ENCODE measurements at regions not wholly inside any gene's neighbourhood (a gene's known extent, or its start where the extent isn't known, plus 50 kb on each side); places are given as distances from the start of the nearest gene placed in this dataset.
"Not testable (repeated sequence)": the region's sequence is repeated elsewhere in the genome, so short reads cannot be mapped to it uniquely, and the experiment has no call there.

DNA sequence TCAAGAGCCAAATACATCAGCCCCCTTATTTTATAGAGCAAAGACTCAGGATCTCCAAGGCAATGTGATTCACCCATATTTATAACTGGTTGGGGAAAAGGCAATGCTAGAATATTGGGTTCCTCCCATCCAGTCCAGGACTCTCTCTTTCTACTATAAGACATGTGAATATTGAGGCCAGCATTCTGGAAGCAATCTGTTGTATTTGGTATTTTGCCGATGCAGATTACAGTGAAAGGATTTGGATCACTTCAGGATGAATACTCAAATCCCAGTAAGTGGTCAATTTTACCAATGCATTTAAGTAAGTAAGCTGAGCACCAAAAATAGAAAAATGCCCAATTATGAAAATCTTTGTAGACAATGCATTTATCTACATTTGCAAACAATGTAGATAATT lies 1834.7 kb upstream of the PIK3C3 start:
- intact Hi-C loops (cut with DNase I): no loop called here
- WGBS, 3 donors: 63 to 84% (median 77%) methylated on average over 1 of the region's 1 CpG

DNA sequence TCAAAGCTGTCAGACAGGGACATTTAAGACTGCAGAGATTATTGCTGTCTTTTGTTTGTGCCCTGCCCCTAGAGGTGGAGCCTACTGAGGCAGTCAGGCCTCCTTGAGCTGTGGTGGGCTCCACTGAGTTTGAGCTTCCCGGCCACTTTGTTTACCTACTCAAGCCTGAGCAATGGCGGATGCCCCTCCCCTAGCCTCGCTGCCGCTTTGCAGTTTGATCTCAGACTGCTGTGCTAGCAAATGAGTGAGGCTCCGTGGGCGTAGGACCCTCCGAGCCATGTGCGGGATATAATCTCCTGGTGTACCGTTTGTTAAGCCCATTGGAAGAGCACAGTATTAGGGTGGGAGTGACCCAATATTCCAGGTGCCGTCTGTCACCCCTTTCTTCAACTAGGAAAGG lies 1835.5 kb upstream of the PIK3C3 start:
- H3K27me3 ChIP-seq; H3K4me1 ChIP-seq (ENCODE audit: insufficient read depth); H3K36me3 ChIP-seq; intact Hi-C loops (cut with DNase I); H3K27ac ChIP-seq; DNase-seq; H3K4me3 ChIP-seq; H3K9me3 ChIP-seq: not testable (repeated sequence)
- WGBS, 3 donors: 82 to 97% (median 83%) methylated on average over 10 of the region's 10 CpGs

More for the DNA sequence above, 1834.7 kb upstream of the PIK3C3 start:
- TF ChIP-seq POLR2A (IDR thresholded peaks at IDR 0.05) (no peak), EP300 (IDR thresholded peaks at IDR 0.05) (no peak)
- TF ChIP-seq, protein P1, sequence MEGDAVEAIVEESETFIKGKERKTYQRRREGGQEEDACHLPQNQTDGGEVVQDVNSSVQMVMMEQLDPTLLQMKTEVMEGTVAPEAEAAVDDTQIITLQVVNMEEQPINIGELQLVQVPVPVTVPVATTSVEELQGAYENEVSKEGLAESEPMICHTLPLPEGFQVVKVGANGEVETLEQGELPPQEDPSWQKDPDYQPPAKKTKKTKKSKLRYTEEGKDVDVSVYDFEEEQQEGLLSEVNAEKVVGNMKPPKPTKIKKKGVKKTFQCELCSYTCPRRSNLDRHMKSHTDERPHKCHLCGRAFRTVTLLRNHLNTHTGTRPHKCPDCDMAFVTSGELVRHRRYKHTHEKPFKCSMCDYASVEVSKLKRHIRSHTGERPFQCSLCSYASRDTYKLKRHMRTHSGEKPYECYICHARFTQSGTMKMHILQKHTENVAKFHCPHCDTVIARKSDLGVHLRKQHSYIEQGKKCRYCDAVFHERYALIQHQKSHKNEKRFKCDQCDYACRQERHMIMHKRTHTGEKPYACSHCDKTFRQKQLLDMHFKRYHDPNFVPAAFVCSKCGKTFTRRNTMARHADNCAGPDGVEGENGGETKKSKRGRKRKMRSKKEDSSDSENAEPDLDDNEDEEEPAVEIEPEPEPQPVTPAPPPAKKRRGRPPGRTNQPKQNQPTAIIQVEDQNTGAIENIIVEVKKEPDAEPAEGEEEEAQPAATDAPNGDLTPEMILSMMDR (IDR thresholded peaks at IDR 0.05): no peak
- no peaks in the 10 kb centered on the region for H3K4me1 ChIP-seq (ENCODE audit: insufficient read depth)
- no peak overlapping the region for H3K27ac ChIP-seq
- H3K27me3 ChIP-seq: no peaks in the 10 kb centered on the region
- DNase-seq: no peak
- H3K4me3 ChIP-seq: no peak overlapping the region
- H3K9me3 ChIP-seq: no peaks in the 10 kb centered on the region
- H3K36me3 ChIP-seq: no peaks in the 10 kb centered on the region

DNA sequence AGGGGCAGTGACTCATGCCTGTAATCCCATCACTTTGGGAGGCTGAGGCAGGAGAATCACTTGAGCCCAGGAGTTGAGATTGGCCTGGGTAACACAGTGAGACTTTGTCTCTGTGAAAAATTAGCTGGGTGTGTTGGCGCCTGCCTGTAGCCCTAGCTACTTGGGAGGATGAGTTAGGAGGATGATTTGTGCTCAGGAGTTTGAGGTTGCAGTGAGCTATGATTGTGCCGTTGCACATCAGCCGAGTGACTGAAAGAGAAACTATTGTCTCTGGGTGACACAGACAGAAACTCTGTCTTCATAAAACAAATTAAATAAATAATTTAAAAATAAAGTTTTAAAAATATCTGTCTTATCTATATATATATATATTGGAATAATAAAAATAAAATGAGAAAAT lies 1844.6 kb upstream of the PIK3C3 start:
- Histone ChIP-seq H3K36me3 (no peaks in the 10 kb centered on the region), H3K4me3 (no peak overlapping the region), H3K4me1 (ENCODE audit: insufficient read depth) (no peaks in the 10 kb centered on the region), H3K9me3 (no peaks in the 10 kb centered on the region), H3K27me3 (no peaks in the 10 kb centered on the region), H3K27ac (no peak overlapping the region)
- 86 to 93% (median 87%) methylated on average over 3 of the region's 3 CpGs for WGBS, 3 donors
- intact Hi-C loops (cut with DNase I): no loop called here
- no peak for TF ChIP-seq POLR2A (IDR thresholded peaks at IDR 0.05)
- no peak for TF ChIP-seq EP300 (IDR thresholded peaks at IDR 0.05)
- DNase-seq: no peak

DNA sequence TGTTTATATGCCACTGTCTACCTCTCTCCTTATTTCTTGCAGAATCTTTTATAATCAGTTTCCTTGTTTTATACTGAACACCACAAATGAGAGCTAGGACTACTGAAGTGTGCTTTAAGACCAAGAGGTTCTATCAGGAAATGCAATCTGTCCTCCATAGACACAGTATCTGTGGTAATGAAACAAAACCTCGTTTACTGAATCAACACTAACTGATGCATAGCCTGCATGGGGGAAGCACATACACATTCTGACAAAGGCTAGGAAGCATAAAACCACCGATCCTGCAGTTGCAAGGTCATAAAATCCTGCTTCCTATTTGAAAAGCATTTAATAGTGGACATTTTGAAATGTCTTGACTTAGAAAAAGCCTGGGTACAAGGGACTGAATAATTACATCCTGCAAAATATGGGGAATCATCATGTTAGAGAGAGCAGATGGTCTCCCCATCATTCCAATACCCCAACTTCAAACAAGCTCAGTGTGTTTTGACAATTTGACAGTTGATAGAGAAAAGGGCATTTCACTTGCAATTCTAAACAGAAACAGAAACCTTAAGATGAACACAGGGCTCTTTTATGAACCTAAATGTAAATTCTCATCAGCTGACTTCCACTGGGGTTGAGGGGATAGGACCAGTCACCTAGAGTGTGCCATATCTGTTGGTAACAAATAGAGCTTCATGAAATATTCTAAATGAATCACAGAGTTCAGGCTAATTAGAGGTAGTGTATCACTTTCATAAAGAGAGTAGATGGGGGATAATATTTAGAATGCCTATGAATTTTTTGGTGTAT lies 1845.6 kb upstream of the PIK3C3 start:
- H3K9me3 ChIP-seq: no peaks in the 10 kb centered on the region

DNA sequence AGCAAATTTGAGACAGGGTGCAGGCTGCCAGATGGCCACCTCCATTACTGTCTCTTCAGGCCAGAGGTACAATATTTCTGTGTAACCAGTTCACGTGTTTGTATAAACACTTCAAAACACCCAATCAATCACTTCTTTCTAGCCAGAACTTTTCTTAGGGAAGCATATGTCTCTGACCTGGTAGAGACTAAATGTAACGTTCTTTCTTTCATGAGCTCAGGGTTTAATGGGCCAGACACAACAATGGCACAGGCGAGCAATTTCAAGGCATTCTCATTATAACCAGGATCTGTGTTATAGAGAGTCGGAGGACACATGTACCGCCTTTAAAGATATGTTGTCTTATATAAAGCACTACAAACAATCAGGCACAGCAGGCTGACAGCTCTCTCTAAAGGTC lies 1846.4 kb upstream of the PIK3C3 start:
- no peak overlapping the region for H3K27ac ChIP-seq
- no peaks in the 10 kb centered on the region for H3K4me1 ChIP-seq (ENCODE audit: insufficient read depth)
- intact Hi-C loops (cut with DNase I): no loop called here
- WGBS, 3 donors: 48 to 60% (median 50%) methylated on average over 5 of the region's 5 CpGs
- H3K9me3 ChIP-seq: no peaks in the 10 kb centered on the region
- DNase-seq: no peak
- no peaks in the 10 kb centered on the region for H3K36me3 ChIP-seq
- no peaks in the 10 kb centered on the region for H3K27me3 ChIP-seq
- H3K4me3 ChIP-seq: no peak overlapping the region
- TF ChIP-seq POLR2A (IDR thresholded peaks at IDR 0.05) (no peak), EP300 (IDR thresholded peaks at IDR 0.05) (no peak)
- TF ChIP-seq, protein P1 (IDR thresholded peaks at IDR 0.05): no peak

More for the DNA sequence above, 1845.6 kb upstream of the PIK3C3 start:
- Histone ChIP-seq H3K27ac (no peak overlapping the region), H3K4me3 (no peak overlapping the region), H3K27me3 (no peaks in the 10 kb centered on the region), H3K4me1 (ENCODE audit: insufficient read depth) (no peaks in the 10 kb centered on the region), H3K36me3 (no peaks in the 10 kb centered on the region)
- intact Hi-C loops (cut with DNase I): no loop called here
- WGBS, 3 donors: 50 to 60% (median 51%) methylated on average over 2 of the region's 2 CpGs
- DNase-seq: no peak
- TF ChIP-seq EP300 (IDR thresholded peaks at IDR 0.05) (no peak), POLR2A (IDR thresholded peaks at IDR 0.05) (no peak)
- TF ChIP-seq, protein P1 (IDR thresholded peaks at IDR 0.05): no peak

Data from ovary (tissue), 7 donors.